ENCODE measurements at regions not wholly inside any gene's neighbourhood (a gene's known extent, or its start where the extent isn't known, plus 50 kb on each side); places are given as distances from the start of the nearest gene placed in this dataset.

GRCh38 chr6:97822632-97823031 lies 539.6 kb upstream of the MMS22L start:
- no peak for DNase-seq

DNA sequence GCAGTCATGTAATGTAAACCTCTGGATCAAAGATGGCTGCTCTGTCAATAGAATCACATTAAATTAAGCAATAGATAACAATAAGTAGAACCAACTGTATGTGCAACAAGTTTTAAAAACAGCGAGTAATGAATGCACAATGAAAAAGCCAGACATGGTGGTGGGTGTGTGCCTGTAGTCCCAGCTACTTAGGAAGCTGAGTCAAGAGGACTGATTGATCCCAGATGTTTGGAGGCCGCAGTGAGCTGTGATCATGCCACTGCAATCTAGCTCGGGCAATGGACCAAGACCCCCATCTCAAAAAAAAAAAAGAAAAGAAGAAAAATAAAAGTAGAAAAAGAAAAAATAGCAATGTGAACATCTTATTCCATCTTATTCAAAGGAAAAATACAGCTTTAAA lies 558.7 kb upstream of the MMS22L start:
- DNase-seq: no peak

DNA sequence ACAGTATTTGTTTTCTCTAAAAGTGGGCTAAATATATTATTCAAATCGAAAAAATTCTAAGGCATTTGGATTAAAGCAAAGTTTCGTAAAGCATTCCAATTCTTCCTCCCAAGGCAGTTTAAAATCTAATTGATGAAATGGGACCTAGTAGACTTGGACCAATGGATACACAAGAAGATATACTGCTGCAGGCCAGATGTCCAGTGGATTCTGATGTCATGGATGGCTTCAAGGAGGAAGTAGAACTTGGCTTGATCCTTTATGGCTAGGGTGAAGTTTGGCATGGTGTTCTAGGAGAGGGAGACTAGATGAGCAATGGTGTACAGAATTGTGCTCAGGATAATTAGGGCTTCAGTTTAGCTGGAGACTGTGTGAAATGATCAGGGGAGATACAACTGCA lies 559.5 kb upstream of the MMS22L start:
- DNase-seq: no peak

DNA sequence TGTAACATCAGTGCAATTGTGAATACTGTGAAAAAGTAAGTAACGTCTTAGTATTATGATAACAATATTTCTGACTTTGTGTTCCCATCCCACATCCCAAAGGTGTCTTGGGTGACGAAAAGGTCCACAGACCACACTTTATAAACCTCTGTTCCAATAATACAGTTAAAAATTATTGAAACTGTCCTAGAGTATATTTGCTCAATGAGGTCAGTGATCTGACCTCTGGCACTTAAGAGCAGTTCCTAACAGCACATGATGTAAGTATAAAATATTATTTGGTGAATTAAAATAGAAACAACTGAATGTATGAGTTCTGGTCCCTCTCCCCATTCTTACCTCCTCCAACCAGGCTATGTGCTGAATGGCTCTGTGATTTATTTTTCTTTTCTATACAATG lies 566.4 kb upstream of the MMS22L start:
- no peak for DNase-seq

- no peak for DNase-seq
These were observed 567.6 kb upstream of the MMS22L start for GRCh38 chr6:97850458-97851212.

DNA sequence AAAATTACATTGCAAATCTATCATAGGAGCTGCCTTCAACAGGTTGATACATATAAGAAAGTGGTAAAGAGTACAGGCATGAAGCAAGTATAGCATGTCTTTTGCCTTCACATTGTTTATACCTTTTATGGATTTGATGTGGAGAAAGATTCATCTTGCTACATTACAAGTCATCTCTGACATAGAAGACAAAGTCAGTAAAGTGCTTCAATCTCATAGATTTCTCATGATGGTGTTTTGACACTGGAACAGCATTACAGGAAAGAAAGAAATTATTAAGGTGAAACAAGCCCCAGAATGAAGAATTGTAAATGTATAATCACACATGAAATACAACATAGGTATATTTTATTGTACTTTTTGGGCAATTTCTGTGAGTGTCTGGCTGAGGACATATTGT lies 580.7 kb upstream of the MMS22L start:
- no peak for DNase-seq

DNA sequence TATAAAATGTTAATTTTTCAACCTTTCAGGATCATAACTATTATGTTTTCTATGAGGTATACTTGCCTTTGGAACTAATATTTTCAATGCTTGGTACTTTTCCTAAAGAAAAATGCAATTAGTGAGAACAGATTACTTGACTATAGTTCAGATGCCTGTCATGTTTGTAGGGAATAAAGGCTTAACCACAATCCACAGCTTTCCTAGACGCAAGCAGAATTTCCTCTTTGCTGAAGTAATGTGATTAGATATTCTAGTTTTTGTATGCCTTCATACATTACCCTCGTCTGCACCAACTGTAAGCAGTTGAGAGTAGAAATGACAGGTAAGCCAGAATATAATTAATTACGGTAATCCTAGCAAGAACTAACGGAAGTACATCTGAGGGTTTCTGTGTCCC lies 581.4 kb upstream of the MMS22L start:
- DNase-seq: no peak

DNA sequence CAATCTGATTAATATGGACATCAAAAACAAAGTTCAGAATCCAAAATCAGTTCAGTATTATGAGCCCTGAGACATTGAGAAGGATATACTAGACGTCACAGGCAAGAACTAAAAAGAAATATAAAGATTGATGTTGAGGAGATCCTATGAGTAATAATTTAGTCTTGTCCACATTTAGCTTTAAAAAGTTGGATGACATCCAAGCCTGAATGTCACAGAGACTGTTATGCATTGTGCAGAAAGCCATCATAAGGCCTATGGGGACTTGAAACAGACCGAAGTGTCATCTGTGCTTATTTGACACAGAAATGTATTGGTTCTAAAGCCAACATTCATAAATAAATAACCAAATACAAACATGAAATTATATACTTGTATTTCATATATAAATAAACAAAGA lies 581.8 kb upstream of the MMS22L start:
- no peak for DNase-seq

GRCh38 chr6:97865612-97866011 lies 582.6 kb upstream of the MMS22L start:
- no peak for DNase-seq

DNA sequence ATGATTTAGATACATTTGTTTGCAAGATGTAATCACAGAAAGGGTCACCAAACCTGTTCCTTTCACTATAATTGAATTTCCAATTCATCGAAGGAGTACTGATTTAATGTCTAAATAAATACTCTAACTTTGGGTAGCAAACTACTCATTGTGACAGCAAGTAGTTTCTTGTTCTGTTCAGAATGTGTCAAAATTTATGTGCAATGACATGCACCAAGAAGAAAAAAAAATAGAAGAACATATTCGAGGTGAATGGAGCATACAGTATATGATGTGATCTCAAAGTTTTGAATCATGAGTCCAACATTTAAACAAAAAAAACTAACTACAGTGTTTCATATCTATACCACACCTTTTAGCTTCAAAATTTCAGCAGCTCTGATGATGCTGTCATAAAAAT lies 583.6 kb upstream of the MMS22L start:
- no peak for DNase-seq

DNA sequence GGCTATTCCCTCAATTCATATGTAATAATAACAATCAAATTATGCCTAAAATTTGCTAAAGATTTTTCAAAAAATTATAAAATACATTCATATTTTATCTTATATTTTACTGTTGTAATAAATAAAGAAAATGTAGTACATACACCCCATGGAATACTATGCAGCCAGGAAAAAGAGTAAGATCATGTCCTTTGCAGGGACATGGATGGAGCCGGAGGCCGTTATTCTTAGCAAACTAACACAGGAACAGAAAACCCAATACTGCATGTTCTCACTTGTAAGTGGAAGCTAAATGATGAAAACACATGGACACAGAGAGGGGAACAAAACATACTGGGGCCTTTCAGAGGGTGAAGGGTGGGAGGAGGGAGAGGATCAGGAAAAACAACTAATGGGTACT lies 584.2 kb upstream of the MMS22L start:
- no peak for DNase-seq

DNA sequence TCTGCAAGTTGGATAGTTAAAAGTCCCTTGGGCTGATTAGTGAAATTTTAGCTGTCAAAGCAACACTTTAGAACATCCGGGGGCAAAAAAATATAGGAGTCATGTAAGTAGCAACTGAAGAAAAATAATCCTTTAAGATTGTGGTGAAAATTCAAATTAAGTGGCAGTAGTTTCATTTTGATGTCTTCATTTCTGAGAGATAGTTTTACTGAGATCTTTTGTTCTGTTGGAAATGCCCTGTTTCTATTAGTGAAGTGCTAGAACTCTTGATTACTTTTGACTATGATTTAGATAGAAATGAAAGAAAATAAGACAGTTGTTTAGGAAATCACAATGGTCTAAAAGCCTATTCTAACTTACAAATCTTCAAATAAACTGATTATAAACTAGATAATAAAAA lies 587.3 kb upstream of the MMS22L start:
- no peak for DNase-seq

DNA sequence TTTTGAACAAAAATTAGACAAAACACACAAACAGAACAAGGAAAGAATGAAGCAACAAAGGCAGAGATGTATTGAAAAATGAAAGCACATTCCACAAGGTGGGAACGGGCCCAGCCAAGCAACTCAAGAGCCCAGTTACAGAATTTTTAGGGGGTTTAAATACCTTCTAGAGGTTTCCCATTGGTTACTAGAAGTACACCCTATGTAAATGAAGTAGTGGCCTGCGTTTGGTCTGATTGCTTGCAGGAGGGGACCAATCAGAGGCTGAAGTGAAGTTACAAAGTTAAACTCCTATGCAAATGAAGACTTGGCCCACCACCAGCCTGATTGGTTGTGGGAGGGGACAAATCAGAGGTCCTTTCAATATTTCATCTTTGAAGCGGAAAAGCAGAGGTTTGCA lies 593.7 kb upstream of the MMS22L start:
- no peak for DNase-seq

- DNase-seq: no peak
These were observed 599.7 kb upstream of the MMS22L start for GRCh38 chr6:97882755-97883154.

GRCh38 chr6:97885325-97885724 lies 602.3 kb upstream of the MMS22L start:
- DNase-seq: no peak

GRCh38 chr6:97885828-97886227 lies 602.8 kb upstream of the MMS22L start:
- DNase-seq: no peak

- no peak for DNase-seq
These were observed 618.5 kb upstream of the MMS22L start for GRCh38 chr6:97901531-97901930.

- DNase-seq: no peak
These were observed 626.4 kb upstream of the MMS22L start for GRCh38 chr6:97909380-97909779.

DNA sequence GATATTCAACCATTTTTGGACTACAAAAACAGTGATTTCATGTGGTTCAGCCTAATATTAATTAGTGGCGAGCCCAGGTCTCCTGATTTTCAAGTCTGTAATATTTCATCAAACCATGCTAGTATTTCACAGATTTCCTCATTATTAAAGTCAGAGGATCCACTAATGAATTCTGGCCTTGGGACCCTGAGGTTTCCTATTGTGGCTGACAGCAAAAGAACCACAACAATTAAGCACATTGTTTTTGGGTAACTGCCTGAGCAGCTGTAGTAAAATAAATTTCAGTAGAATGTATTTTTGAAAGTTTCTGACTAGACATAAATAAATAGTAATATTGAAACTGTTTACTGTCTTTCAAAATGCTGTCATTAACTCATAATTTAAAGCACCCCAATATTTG lies 630.7 kb upstream of the MMS22L start:
- no peak for DNase-seq

DNA sequence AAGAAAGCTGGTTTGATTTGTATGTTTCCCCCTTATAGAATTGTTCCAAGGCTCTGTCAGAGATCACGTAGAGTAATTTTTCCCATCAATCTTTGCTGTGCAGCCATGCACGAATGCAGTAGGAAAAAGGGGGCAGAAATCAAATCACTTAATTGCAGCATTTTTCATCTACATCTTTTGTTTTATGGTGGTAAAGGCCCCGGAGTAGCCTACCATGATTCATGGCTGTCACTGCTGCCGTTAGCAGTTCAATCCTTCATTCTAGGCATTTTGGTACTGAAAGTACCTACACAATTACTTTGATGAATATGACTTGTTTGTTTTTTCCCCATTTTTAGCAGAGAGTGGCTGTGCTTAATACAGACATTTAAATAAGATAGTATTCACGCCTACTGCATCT lies 631.9 kb upstream of the MMS22L start:
- no peak for DNase-seq

GRCh38 chr6:97915537-97915936 lies 632.5 kb upstream of the MMS22L start:
- DNase-seq: no peak

GRCh38 chr6:97917369-97917768 lies 634.4 kb upstream of the MMS22L start:
- DNase-seq: no peak

DNA sequence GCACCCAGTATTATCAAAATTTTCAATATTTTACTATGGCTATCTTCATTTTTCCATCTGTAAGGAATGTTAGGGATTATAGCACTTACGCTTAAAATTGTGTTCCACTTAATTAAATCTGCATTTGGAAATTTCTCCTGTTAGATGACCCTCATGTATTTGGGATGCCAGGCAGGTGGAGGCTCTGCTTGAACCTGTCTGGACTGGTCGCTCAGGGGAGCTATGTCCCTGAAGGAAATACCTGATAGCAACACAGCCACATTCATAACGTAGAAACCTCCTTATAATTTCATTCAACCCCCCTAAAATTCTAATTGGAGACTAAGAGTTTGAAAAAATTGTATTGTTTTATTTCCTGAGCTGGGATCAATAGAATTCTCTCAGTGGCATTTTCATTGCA lies 636.0 kb upstream of the MMS22L start:
- DNase-seq: no peak

GRCh38 chr6:97919631-97920030 lies 636.6 kb upstream of the MMS22L start:
- no peak for DNase-seq

DNA sequence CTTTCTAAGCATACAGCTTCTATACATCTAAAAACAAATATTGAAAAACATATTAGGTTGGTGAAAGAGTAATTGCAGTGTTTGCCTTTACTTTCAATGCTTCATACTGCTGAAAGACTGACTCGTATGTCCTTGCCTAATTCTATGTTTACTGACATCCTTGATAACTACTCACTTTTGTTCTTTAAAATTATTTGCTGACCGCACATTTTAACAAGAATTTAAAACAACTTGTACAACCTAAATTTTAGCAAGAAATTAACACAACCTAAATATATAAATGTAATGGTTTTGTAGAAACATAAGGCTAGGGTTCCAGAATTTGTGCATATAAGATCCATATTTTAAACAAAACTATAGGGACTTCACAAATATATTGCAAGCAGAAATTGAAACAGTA lies 640.2 kb upstream of the MMS22L start:
- DNase-seq: no peak

DNA sequence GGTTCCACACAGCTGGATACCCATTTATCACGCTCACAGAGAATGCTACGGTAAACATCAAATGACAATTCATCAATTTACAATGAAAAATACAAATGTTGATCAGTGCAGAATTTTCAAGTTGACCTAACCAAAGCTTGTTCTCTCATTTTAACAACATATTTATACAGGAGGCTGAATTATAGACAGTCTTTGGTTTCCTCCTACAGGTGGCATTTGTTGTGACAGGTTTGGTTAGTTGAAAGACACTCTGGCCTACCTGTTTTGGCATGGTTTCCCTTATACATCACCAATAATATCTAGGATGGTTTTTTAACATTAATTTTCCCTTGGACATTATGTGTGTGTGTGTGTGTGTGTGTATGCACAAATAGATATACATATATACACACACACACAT lies 642.5 kb upstream of the MMS22L start:
- DNase-seq: no peak

All from activated effector memory CD4-positive, alpha-beta T cell treated with Interleukin-2 at 50 U/mL for 16 hours (primary cell).